KG1 (cell line): ENCODE measurements at regions not wholly inside any gene's neighbourhood (a gene's known extent, or its start where the extent isn't known, plus 50 kb on each side); places are given as distances from the start of the nearest gene placed in this dataset.

Experiments used
- DNase-seq: peaks from one replicate; lab custom pipeline; 2025; lab: John Stamatoyannopoulos, UW

GRCh38 chr5:24849210-24849609 is 204.4 kb upstream of the CDH10 start:
- DNase-seq, result no peak

GRCh38 chr5:24831989-24832388 is 187.2 kb upstream of the CDH10 start:
- no peak for DNase-seq

- DNase-seq, result no peak
Measured at GRCh38 chr5:24823625-24824024, 178.8 kb upstream of the CDH10 start.

- no peak for DNase-seq
Measured at GRCh38 chr5:24819841-24820240, 175.1 kb upstream of the CDH10 start.

- DNase-seq, result no peak
Measured at GRCh38 chr5:24817966-24818365, 173.2 kb upstream of the CDH10 start.

GRCh38 chr5:24816206-24816605 is 171.4 kb upstream of the CDH10 start:
- DNase-seq, result no peak

- DNase-seq, result no peak
Measured at GRCh38 chr5:24805230-24805629, 160.5 kb upstream of the CDH10 start.

GRCh38 chr5:24804221-24804681 is 159.5 kb upstream of the CDH10 start:
- no peak for DNase-seq

- DNase-seq, result no peak
Measured at GRCh38 chr5:24791326-24791725, 146.5 kb upstream of the CDH10 start.

GRCh38 chr5:24789611-24790351 is 145.0 kb upstream of the CDH10 start:
- DNase-seq, result no peak

- no peak for DNase-seq
Measured at GRCh38 chr5:24788829-24789514, 144.2 kb upstream of the CDH10 start.

GRCh38 chr5:24786108-24786507 is 141.3 kb upstream of the CDH10 start:
- no peak for DNase-seq

GRCh38 chr5:24783596-24783995 is 138.8 kb upstream of the CDH10 start:
- no peak for DNase-seq

- DNase-seq, result no peak
Measured at GRCh38 chr5:24777392-24777791, 132.6 kb upstream of the CDH10 start.

- no peak for DNase-seq
Measured at GRCh38 chr5:24773261-24773660, 128.5 kb upstream of the CDH10 start.

- no peak for DNase-seq
Measured at GRCh38 chr5:24767086-24767485, 122.3 kb upstream of the CDH10 start.

GRCh38 chr5:24765219-24765618 is 120.4 kb upstream of the CDH10 start:
- no peak for DNase-seq

GRCh38 chr5:24750355-24750754 is 105.6 kb upstream of the CDH10 start:
- DNase-seq, result no peak

- DNase-seq, result no peak
Measured at GRCh38 chr5:24749701-24750100, 104.9 kb upstream of the CDH10 start.

- no peak for DNase-seq
Measured at GRCh38 chr5:24747327-24747726, 102.5 kb upstream of the CDH10 start.

- DNase-seq, result no peak
Measured at GRCh38 chr5:24742334-24742733, 97.6 kb upstream of the CDH10 start.

GRCh38 chr5:24737163-24737562 is 92.4 kb upstream of the CDH10 start:
- DNase-seq, result no peak

GRCh38 chr5:24735284-24735683 is 90.5 kb upstream of the CDH10 start:
- DNase-seq, result no peak

- DNase-seq, result no peak
Measured at GRCh38 chr5:24732184-24732583, 87.4 kb upstream of the CDH10 start.
